NCI-H146 treated with DMSO at 0.1 percent for 48 hours (cell line): ENCODE measurements at regions not wholly inside any gene's neighbourhood (a gene's known extent, or its start where the extent isn't known, plus 50 kb on each side); places are given as distances from the start of the nearest gene placed in this dataset.
A peak's percentile ranks its signal among the peaks of the same experiment; 100 is the strongest.
"Not testable (repeated sequence)": the region's sequence is repeated elsewhere in the genome, so short reads cannot be mapped to it uniquely, and the experiment has no call there.

Source experiments
- DNase-seq: peaks from one replicate; lab custom pipeline; 2025; ENCODE audit not compliant: unreplicated experiment; lab: John Stamatoyannopoulos, UW

GRCh38 chr7:3135626-3136025 is 92.0 kb upstream of the CARD11 start:
- no peak for DNase-seq

GRCh38 chr7:3138206-3138605 is 94.5 kb upstream of the CARD11 start:
- no peak for DNase-seq

DNA sequence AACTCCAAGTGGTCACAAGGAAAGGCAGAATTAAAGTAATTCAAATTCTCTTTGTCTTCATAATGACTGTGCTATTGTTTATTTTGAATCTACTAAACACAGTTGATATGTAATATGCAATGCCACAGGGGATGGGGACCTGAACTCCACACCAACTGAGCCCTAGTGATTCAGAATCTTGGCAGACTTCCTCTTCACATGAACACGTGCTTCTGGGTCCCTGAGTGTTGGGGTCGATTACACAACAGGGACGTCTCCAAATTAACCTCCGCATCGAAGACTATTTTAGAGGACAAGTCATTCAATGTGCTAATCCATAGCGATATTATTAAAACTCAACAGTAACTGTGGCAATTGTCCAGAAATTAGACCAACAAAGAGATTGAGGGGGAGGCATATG is 95.3 kb upstream of the CARD11 start:
- no peak for DNase-seq

DNA sequence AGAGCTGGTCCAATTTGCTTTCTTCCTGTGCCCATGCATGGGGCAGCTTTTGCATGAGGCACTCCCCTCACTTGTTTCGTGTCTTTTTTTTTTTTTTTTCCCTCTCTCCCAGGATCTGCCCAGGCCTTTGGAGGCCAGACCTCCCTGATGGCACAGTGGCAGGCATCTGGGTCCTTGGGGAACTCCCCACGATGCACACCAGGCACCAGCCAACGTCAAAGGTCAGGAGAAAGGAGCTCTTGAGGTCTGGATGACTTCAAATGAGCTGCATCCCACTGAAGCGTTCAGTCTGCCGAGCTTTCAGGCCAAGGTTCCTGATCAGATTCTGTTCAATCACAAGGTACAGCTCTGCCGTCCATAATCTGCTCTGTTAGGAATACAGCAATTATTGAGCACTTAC is 97.2 kb upstream of the CARD11 start:
- no peak for DNase-seq

DNA sequence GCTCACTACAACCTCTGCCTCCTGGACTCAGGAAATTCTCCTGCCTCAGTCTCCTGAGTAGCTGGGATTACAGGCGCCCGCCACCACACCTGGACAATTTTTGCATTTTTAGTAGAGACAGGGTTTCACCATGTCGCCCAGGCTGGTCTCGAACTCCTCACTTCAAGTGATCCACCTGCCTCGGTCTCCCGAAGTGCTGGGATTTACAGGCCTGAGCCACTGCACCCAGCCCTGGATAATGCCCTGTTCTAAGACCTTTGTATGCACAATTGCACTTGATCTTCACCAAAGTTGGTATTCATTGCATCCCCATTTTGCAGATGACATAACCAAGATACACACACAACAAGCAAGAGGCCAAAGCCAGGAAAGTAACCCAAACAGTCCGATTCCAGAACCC is 97.7 kb upstream of the CARD11 start:
- no peak for DNase-seq

GRCh38 chr7:3143869-3144775 is 100.5 kb upstream of the CARD11 start:
- DNase-seq = no peak

GRCh38 chr7:3144776-3145125 is 101.1 kb upstream of the CARD11 start:
- not testable (repeated sequence) for DNase-seq

GRCh38 chr7:3146571-3147226 is 103.0 kb upstream of the CARD11 start:
- DNase-seq = no peak

- not testable (repeated sequence) for DNase-seq
Observed at GRCh38 chr7:3148471-3148870, 104.8 kb upstream of the CARD11 start.

- no peak for DNase-seq
Observed at GRCh38 chr7:3149231-3149995, 105.7 kb upstream of the CARD11 start.

- DNase-seq = no peak
Observed at GRCh38 chr7:3150027-3150426, 106.4 kb upstream of the CARD11 start.

- no peak for DNase-seq
Observed at GRCh38 chr7:3151784-3152183, 108.1 kb upstream of the CARD11 start.

GRCh38 chr7:3152714-3153113 is 109.0 kb upstream of the CARD11 start:
- no peak for DNase-seq

- no peak for DNase-seq
Observed at GRCh38 chr7:3153118-3153517, 109.5 kb upstream of the CARD11 start.

- DNase-seq = no peak
Observed at GRCh38 chr7:3154317-3154716, 110.7 kb upstream of the CARD11 start.

DNA sequence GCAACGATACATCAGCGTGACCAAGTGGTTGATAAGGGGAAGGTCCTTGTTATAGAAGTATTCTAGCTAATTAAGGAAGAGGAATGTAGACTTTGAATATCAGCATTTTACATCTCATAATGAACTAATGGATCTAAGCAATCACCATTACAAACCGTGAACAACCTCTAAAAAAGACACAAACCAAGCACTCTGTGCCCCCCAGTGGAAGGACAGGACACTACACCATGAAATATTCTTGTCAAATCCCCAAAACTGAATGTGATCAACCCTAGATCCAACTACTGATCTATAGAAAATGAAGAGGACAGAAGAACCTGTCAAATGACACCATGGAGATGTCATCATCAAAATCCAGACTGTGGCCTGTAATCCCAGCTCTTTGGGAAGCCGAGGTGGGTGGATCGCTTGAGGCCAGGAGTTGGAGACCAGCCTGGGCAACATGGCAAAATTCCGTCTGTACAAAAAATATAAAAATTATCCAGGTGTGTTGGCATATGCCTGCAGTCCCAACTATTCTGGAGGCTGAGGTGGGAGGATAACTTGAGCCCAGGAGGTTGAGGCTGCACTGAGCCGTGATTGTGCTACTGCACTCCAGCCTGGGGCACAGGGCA is 111.3 kb upstream of the CARD11 start:
- DNase-seq = peak; percentile 34

DNA sequence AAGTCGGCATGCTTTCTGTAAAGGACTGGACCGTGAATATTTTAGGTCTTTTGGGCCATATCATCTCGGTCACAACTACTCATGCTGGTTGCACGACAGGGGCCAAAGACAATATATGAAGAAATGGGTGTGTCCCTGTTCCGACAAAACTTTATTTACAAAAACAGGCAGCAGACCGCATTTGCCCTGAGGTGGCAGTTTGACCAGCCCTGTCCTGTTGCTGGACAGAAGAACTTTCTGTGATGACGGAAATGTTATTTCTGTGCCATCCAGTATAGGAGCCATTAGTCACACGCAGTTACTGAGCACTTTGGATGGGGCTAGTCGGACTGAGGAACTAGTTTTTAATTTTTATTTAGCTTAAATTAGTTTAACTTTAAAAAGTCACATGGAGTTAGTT is 112.8 kb upstream of the CARD11 start:
- DNase-seq = no peak

GRCh38 chr7:3157566-3158287 is 114.1 kb upstream of the CARD11 start:
- DNase-seq = no peak

DNA sequence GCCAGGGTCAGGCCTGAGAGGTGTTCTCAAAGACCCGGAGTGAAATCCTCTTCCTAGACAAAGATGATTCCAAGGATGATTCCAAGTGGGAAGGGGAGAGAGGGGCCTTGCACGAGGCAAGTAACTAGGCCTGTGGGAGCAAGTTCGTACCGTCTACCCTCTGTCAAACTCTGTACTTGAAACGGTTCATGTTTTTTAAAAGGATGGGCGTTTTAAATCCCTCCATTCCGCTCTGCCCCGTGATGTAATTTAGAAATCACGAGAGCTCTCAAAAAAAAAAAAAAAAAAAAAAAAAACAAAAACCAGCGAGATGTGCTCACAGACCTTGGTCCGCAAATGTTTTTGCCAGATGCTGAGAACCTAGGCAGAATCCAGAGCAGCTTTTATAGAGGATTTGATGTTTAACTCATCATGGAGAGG is 114.7 kb upstream of the CARD11 start:
- no peak for DNase-seq

DNA sequence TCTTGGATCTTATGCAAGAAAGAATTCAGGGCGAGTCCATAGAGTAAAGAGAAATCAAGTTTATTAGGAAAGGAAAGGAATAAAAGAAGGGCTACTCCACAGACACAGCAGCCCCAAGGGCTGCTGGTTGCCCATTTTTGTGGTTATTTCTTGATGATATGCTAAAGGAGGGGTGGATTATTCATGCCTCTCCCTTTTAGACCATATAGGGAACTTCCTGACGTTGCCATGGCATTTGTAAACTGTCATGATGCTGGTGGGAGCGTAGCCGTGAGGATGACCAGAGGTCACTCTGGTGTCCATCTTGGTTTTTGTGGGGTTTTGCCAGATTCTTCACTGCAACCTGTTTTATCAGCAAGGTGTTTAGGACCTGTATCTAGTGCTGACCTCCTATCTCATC is 115.4 kb upstream of the CARD11 start:
- no peak for DNase-seq

- no peak for DNase-seq
Observed at GRCh38 chr7:3159445-3159844, 115.8 kb upstream of the CARD11 start.
